ENCODE measurements at regions not wholly inside any gene's neighbourhood (a gene's known extent, or its start where the extent isn't known, plus 50 kb on each side); places are given as distances from the start of the nearest gene placed in this dataset.

- ATAC-seq, result no peak
Observed at GRCh38 chr7:42617071-42617765, 294.7 kb downstream of the C7orf25 start.

GRCh38 chr7:42614636-42615035 is 297.2 kb downstream of the C7orf25 start:
- no peak for ATAC-seq

DNA sequence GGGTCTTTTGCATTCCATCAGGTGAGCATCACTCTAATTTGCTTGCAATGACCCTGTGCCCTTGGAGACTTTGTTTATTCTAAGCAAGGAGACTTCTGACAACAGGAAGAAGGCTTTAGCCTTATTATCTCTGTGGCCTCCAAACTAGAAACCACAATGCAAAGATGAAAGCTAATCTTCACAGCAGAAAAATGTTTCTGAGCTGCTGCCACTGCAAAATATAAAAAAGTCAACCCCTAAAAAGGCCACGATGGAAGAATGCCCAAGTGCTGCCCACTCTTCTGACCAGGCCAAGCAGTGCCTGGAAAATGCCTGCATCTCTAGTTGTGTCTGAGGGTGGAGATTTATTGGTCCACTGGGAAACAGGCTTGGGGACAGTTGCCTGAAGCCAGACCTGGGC is 299.9 kb downstream of the C7orf25 start:
- ATAC-seq, result no peak

DNA sequence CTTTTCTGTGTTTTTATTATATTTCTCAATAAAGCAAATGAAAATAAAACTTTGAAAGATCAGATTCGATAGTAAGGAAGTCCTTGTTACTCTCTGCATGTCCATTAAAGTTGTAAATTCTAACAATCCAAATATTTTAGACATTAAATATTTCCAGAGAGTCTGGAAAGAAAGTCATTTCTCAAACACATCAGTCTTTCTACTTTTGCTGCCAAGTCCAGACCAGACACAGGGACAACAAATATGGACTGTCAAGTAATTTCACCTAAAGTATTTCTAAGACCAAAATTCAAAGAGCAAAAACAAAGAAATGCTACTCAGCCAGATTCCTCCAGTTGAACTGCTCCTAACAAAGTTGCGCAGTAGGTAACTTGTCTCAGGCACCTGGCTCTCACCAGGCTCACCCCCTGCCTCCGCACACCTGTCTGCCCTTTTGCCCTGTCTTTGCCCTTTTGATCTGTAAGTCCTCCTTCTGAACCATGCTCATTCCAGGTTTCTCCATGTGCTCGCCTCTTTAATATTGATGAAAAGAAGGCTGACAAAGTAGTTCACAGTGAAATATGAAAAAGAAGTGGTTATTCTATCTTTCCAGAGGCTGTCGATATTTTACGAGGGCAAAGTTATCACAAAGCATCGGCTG is 300.5 kb downstream of the C7orf25 start:
- no peak for ATAC-seq

GRCh38 chr7:42606193-42606905 is 305.5 kb downstream of the C7orf25 start:
- no peak for ATAC-seq

- no peak for ATAC-seq
Observed at GRCh38 chr7:42605406-42606192, 306.3 kb downstream of the C7orf25 start.

- ATAC-seq, result no peak
Observed at GRCh38 chr7:42603496-42603895, 308.4 kb downstream of the C7orf25 start.

DNA sequence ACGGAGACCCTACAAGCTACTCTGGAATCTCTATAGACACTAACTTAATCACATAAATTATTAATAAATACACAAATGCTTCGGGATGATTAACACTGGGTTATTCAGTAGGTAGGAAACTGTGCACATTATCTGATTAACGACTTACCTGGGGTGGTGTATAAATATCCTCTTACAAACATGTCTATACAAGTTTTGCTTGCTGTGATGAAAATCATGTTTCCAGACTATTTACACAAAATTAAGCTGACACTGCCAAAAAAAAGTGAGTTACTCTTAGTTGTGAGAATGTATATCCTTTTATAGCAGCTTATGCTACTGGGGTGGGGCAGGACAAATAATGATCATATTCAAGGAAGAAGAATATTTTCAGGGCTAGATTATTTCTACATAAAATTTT is 314.6 kb downstream of the C7orf25 start:
- no peak for ATAC-seq

- no peak for ATAC-seq
Observed at GRCh38 chr7:42596737-42597136, 315.1 kb downstream of the C7orf25 start.

- ATAC-seq, result no peak
Observed at GRCh38 chr7:42593860-42594259, 318.0 kb downstream of the C7orf25 start.

DNA sequence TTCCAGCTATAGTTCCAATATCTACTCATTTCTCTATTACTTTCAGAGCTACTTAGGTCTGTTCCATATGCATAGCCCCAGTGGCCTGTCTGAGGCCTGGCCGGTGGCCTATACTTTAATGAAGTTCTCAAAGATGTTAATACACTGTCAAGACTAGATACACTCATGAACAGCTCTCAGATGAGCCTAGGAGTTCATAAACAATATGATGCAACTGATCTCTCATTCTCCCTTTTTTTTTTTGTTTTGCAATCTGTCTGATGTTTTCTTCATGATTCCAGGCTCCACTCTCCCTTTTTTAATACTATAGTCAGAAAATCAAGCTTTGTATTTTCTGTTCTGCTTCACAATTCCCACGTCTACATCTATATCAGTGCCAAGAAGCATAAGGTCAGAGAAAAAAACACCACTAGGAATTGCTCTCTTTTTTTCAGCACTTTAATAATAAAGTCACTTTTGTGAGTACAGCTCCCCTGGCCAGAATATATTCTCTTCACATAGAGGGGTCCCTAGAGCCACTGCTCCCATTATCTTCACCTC is 321.0 kb downstream of the C7orf25 start:
- ATAC-seq, result no peak

DNA sequence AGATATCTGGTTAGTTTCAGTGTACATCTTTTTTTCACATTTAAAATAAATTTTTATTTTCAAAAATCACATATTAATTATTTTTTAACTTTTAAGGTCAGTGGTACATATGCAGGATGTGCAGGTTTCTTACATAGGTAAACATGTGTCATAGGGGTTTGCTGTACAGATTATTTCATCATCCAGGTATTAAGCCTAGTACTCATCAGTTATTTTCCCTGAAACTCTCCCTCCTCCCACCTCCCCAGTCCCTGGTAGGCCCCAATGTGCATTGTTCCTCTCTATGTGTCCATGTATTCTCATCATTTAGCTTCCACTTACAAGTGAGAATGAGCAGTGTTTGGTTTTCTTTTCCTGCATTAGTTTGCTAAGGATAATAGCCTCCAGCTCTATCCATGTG is 323.0 kb downstream of the C7orf25 start:
- no peak for ATAC-seq

DNA sequence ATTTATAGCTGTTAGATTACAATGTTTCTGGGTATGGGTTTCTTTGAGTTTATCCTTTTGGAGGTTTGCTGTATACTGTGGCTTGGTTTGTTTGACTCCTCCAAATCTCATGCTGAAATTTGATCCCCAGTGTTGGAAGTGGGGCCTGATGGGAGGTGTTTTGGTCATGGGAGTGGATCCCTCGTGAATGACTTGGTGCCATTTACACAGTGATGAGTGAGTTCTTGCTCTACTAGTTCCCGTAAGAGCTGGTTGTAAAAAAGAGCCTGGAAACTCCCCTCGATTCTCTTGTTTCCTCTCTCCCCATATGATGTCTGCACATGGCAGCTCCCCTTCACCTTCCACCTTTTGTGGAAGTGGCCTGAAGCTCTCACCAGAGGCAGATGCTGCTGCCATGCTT is 324.1 kb downstream of the C7orf25 start:
- no peak for ATAC-seq

- no peak for ATAC-seq
Observed at GRCh38 chr7:42580061-42580460, 331.8 kb downstream of the C7orf25 start.

- no peak for ATAC-seq
Observed at GRCh38 chr7:42575171-42575570, 336.7 kb downstream of the C7orf25 start.

GRCh38 chr7:42574685-42575084 is 337.2 kb downstream of the C7orf25 start:
- no peak for ATAC-seq

- ATAC-seq, result no peak
Observed at GRCh38 chr7:42573881-42574672, 337.1 kb upstream of the GLI3 start.

GRCh38 chr7:42572561-42572960 is 335.6 kb upstream of the GLI3 start:
- ATAC-seq, result no peak

DNA sequence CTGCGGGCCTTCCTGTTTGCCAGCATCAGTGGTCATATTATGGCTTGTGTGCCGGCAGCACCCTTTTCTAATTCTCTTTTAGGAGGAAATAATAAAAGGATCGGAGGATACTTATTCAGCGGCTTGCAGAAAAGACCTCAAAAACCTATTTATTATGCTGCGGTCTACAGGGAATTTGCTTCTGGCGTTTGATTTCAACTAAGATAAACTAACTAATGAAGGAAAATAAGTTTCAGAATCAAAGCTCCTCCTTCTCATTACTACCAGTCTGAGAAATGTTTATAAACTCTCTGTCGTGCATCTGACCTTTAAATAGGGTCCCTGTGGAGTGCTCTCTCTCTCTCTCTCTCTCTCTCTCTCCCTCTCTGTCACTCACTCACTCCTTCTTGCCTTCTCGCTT is 335.0 kb upstream of the GLI3 start:
- no peak for ATAC-seq

DNA sequence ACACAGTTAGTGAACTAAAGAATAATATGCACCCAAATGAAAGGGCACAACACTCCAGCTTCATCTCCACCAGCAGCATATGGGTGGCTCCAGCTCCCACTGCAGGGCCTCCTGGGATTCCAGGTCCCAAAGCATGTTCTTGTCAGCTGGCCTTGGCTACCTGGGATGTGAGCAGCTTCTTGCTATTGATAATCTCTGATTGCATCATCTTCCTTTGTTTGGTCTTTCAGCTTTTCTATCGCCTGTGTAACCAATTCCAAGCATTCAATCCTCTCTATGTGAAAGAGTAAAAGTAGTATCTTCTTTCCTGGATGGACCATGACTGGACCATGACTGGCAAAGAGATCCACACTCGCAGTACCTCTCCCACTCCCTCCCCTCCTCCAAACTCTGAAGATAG is 333.9 kb upstream of the GLI3 start:
- ATAC-seq, result no peak

DNA sequence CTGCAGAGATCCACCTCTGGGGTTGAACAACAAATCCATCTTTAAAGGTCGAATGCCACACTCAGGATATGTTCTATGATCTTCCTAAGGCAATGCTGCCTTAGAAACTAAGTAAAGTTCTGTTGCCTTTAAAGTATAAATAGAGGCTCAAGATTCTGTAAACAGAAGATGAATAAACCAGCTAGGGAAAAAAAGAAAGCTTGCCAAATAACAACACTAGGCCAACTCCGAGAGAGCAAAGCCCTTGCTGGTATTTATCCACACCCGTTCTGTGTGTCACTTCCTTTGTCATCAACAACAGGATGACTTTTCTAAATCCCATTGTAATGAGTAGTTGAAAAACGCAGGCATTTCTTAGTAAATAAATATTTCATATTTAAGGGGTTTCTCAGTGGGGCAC is 330.0 kb upstream of the GLI3 start:
- no peak for ATAC-seq

DNA sequence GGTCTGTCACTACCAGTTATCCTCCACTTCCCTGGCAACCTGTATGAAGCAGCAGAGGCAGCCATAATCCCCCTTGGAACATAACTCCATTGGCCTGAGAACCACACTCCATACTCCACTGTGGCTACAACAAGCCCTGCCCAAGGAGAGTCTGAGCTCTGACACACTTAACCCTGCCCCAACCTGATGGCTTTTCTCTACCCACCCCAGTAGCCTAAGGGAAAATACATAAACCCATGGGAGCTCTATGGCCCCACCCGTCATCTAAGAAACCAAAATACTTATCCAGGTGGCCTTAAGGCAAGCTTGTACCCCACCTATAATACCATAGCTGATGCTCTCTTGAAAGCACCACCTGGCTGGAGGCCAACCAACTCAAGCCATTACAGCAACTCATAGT is 324.8 kb upstream of the GLI3 start:
- no peak for ATAC-seq
